HG02885 (cell line): ENCODE measurements at regions not wholly inside any gene's neighbourhood (a gene's known extent, or its start where the extent isn't known, plus 50 kb on each side); places are given as distances from the start of the nearest gene placed in this dataset.

Experiments
- ATAC-seq: cut with Tn5 transposase; IDR thresholded peaks from one replicate; pipeline ENCODE4 v1.9.1; 2021; ENCODE audit warnings: mild to moderate bottlenecking; ENCODE audit not compliant: unreplicated experiment, poor library complexity

GRCh38 chr6:120005292-120005976 lies 655.9 kb upstream of the MAN1A1 start:
- ATAC-seq, result no peak

GRCh38 chr6:119986934-119987549 lies 637.5 kb upstream of the MAN1A1 start:
- ATAC-seq, result no peak

DNA sequence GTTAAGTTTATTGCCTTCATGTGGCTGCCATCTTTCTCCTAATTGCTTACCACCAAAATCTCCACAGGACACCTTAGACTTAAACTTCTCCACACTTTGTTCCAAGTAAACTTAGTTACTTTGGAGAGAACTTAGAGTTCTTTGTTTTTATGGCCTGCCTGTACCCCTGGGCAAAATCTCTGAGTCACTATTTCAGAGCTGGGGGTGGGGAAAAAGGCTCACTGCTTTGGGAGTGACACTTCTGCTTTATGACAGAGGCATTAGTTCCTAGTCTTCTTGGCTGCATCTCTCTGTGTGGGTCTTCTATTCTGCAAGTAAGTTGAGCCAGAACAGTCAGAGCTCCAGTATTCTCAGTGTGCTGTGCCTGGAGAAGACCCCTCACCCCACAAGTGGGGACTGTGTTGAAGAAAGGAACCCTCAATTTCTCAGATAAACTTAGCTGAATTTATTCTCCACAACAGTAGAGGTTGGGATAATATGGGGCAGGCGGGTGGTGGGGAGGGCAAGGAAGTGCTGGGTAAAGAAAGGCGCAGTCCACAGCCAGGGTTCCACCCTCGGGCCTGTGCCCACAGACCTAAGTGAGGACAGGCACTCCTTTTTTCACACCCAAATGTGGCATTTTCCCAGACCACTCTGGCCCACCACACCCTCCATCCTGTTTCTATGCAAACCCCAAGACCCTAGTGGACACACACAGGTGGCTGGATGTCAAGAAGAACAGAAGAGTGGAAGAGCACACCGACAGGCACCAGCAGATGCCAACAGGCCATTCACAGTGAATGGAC lies 636.6 kb upstream of the MAN1A1 start:
- ATAC-seq, result no peak

DNA sequence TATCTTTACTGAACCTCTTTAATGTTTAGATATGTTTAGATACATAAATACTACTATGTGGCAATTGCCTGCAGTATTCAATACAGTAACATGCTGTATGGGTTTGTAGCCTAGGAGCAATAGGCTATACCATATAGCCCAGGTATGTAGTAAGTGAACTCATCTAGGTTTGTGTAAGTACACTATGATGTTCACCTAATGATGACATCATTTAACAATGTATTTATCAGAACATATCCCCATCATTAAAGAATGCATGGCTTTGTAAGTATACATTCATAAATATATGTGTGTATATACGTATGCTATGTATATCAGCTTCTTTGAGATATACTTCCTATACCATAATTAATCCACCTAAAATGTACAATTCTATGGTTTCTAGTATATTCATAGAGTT lies 631.2 kb upstream of the MAN1A1 start:
- no peak for ATAC-seq

DNA sequence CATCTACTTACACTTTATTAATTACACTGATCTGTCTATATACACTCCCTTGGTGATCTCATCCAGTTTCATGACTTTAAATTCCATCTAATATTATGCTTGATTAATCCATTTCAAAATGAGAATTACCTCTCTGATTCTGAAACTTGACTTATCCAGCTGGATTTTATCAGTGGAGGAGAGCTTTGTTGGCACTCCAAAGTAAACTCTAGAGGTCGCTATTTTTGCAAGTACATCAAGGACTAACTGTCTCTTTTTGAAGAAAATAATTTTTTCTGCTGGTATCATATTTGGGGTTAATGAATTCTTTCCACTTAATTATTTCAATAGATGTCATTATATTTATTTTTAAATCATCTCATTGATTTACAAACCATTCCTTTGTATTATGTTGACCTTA lies 630.3 kb upstream of the MAN1A1 start:
- no peak for ATAC-seq

DNA sequence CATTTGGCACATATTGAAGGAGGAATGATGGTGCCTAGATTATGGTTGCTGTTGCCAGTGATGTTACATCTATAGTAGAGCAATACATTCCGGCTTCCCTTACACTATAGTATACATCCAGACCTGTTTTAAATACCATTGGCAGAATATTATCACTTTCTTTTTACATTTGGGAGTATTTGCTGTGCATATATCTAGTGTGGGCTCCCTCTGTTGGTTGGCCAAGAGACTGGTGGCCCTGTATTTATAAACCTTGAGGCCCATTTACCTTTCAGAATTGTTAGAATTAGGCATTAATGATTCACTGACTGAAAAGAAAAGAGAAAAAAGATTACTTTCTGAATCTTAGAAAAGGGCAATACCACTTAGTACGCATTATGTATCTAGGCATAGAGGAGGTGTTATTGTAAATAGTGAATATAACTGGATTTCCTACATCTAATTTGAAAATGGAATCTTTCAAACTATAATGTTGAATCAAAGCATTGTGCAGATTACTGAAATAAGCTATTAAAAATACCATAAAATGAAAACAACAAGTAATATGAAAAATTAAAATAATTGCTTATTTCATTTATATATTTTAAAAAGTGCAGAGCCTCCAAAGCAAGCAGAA lies 628.8 kb upstream of the MAN1A1 start:
- peak; percentile 69 for ATAC-seq

DNA sequence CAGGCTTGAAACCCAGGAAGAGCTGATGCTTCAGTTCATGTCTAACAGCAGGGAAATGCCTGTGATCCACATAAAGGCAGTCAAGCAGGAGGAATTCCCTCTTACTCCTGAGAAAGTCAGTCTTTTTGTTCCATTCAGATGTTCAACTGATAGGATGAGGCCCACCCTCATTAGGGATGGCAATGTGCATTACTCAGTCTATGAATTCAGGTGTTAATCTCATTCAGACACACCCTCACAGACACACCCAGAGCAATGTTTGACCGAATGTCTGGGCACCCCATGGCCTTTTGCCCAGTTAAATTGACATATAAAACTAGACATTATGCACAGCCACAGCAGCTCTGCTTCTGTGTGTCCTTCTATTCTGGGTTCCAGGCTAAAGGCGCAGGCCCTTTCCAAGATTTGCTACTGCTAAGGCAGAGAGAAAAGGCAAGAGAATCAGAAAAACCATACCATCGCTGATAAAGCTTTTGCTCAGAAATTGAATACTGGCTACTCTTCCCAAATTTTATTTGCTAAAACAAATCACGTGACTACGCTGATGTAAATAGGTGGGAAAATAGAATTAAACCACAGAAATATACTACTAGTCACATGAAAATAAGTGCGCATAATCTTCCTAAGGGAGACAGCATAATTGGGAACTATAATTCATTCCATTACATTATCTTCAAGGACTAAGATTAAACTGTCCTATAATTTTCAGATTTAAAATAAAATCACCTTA lies 625.0 kb upstream of the MAN1A1 start:
- ATAC-seq, result no peak

- ATAC-seq, result peak; percentile 89
These were observed 616.9 kb upstream of the MAN1A1 start for GRCh38 chr6:119966484-119966883.

- no peak for ATAC-seq
These were observed 616.3 kb upstream of the MAN1A1 start for GRCh38 chr6:119965900-119966299.

DNA sequence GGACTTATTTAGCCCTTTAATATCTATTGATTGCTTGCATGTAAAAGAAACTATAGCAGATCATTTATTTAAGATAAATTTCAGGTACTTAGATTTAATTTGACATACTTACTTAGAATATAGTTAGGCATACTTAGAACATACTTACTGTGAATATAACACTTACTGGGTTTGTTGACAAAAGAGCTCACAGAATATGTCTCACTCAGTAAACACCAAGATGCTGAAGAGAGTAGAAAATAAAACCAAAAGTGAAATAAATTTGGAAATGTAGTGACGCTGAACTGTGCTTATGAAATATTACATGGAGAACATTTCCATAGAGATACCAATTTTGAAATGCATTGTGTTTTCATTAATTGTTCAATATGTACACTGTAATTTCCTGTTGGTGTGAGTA lies 615.4 kb upstream of the MAN1A1 start:
- ATAC-seq, result no peak

DNA sequence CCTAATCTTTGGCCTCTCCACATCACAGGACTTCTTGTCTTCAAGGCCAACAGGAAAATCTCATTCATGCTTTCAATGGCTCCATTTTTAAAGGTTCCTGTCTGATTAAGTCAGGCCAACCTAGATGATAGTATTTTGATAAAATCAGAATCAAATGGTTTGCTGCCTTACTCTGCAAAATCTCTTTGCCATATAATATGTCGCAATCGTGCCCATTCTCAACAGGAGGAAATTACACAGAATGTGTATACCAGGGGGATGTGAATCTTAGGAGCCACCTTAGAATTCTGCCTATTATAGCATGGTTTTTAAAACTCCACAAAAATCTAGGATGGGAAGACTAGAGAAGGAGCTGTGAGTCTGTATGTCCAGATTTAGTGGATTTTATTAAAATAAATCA lies 612.9 kb upstream of the MAN1A1 start:
- ATAC-seq, result no peak

GRCh38 chr6:119961450-119961849 lies 611.9 kb upstream of the MAN1A1 start:
- no peak for ATAC-seq

- no peak for ATAC-seq
These were observed 610.9 kb upstream of the MAN1A1 start for GRCh38 chr6:119960456-119960855.

GRCh38 chr6:119960036-119960435 lies 610.5 kb upstream of the MAN1A1 start:
- no peak for ATAC-seq

- no peak for ATAC-seq
These were observed 607.6 kb upstream of the MAN1A1 start for GRCh38 chr6:119957195-119957594.

DNA sequence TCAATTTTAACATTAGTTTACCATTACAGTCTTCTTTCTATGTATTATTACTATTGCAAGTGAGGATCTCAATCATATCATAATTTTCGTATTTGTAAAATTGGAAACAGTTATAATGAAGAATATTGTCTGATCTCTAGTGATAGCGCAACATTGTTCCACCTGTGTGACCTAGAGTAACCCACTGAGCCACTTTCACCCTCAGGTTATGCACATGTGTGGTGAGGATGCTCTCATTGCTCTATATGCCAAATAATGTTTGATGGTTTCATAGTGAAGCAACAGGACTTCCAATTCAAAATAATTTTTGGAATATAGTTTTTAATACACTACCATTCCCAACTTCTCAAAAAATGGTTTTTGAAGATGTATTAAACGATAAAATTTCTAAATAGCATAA lies 603.1 kb upstream of the MAN1A1 start:
- no peak for ATAC-seq

GRCh38 chr6:119950681-119951080 lies 601.1 kb upstream of the MAN1A1 start:
- no peak for ATAC-seq

GRCh38 chr6:119942078-119942752 lies 592.7 kb upstream of the MAN1A1 start:
- ATAC-seq, result no peak

DNA sequence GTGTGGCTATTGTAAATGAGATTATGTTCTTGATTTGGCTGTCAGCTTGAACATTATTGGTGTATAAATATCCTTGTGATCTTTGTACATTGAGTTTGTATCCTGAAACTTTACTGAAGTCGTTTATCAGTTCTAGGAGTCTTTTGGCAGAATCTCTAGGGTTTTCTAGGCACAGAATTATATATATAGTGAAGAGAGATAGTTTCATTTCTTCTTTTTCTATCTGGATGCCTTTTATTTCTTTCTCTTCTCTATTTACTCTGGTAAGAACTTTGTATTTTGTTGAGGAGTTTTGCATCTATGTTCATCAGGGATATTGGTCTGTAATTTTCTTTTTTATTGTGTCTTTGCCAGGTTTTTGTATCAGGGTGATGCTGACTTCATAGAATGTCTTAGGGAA lies 589.2 kb upstream of the MAN1A1 start:
- no peak for ATAC-seq

GRCh38 chr6:119934816-119935215 lies 585.3 kb upstream of the MAN1A1 start:
- ATAC-seq, result no peak
